KBM-7 (cell line): ENCODE measurements at regions not wholly inside any gene's neighbourhood (a gene's known extent, or its start where the extent isn't known, plus 50 kb on each side); places are given as distances from the start of the nearest gene placed in this dataset.
A peak's percentile ranks its signal among the peaks of the same experiment; 100 is the strongest.
"Not testable (repeated sequence)": the region's sequence is repeated elsewhere in the genome, so short reads cannot be mapped to it uniquely, and the experiment has no call there.

ENCODE experiments used
- DNase-seq: peaks from one replicate; pipeline ENCODE4 v3.0.0-alpha.2; 2015
- in situ Hi-C: fragments of 300-500 bp; cut with MboI; formaldehyde crosslinking; loops from 2 replicates; pipeline ENCODE4 v1.14.3; 2020; ENCODE audit warnings: low sequenced_read_pairs, low pct_unique_long_range_greater_than_20kb, mixed read lengths

GRCh38 chr1:102182603-102183260, 186.0 kb upstream of the OLFM3 start:
- no peak for DNase-seq
- in situ Hi-C loops, result no loop called here

- DNase-seq, result no peak
- in situ Hi-C loops, result no loop called here
Measured at GRCh38 chr1:102181341-102181740, 184.6 kb upstream of the OLFM3 start.

- DNase-seq, result no peak
- in situ Hi-C loops, result no loop called here
Measured at GRCh38 chr1:102178480-102178879, 181.8 kb upstream of the OLFM3 start.

- DNase-seq, result peak; percentile 11
- in situ Hi-C loops, result no loop called here
Measured at GRCh38 chr1:102174259-102174863, 177.6 kb upstream of the OLFM3 start.

- in situ Hi-C loops, result no loop called here
- no peak for DNase-seq
Measured at GRCh38 chr1:102172200-102172599, 175.5 kb upstream of the OLFM3 start.

GRCh38 chr1:102163799-102164198, 167.1 kb upstream of the OLFM3 start:
- in situ Hi-C loops, result no loop called here
- DNase-seq, result no peak

- in situ Hi-C loops, result no loop called here
Measured at GRCh38 chr1:102151242-102151641, 154.5 kb upstream of the OLFM3 start.

GRCh38 chr1:102120910-102121309, 124.2 kb upstream of the OLFM3 start:
- no peak for DNase-seq
- in situ Hi-C loops, result no loop called here

More at GRCh38 chr1:102151242-102151641, 154.5 kb upstream of the OLFM3 start:
- DNase-seq, result no peak

GRCh38 chr1:102118150-102118549, 121.4 kb upstream of the OLFM3 start:
- DNase-seq, result no peak
- in situ Hi-C loops, result no loop called here

GRCh38 chr1:102110586-102110985, 113.9 kb upstream of the OLFM3 start:
- in situ Hi-C loops, result no loop called here

GRCh38 chr1:102109493-102109892, 112.8 kb upstream of the OLFM3 start:
- in situ Hi-C loops, DNase-seq: not testable (repeated sequence)

More at GRCh38 chr1:102110586-102110985, 113.9 kb upstream of the OLFM3 start:
- no peak for DNase-seq

GRCh38 chr1:102107441-102107840, 110.7 kb upstream of the OLFM3 start:
- in situ Hi-C loops, result no loop called here
- no peak for DNase-seq

- in situ Hi-C loops, result no loop called here
- DNase-seq, result no peak
Measured at GRCh38 chr1:102105931-102106550, 109.3 kb upstream of the OLFM3 start.

- in situ Hi-C loops, result no loop called here
Measured at GRCh38 chr1:102103646-102104045, 106.9 kb upstream of the OLFM3 start.

GRCh38 chr1:102102276-102102780, 105.6 kb upstream of the OLFM3 start:
- in situ Hi-C loops, result no loop called here
- no peak for DNase-seq

More at GRCh38 chr1:102103646-102104045, 106.9 kb upstream of the OLFM3 start:
- DNase-seq, result no peak

- no peak for DNase-seq
- in situ Hi-C loops, result no loop called here
Measured at GRCh38 chr1:102100666-102101065, 103.9 kb upstream of the OLFM3 start.

GRCh38 chr1:102099916-102100315, 103.2 kb upstream of the OLFM3 start:
- in situ Hi-C loops, result no loop called here
- no peak for DNase-seq

GRCh38 chr1:102098536-102098935, 101.8 kb upstream of the OLFM3 start:
- in situ Hi-C loops, result no loop called here
- no peak for DNase-seq

- no peak for DNase-seq
- in situ Hi-C loops, result no loop called here
Measured at GRCh38 chr1:102098081-102098480, 101.4 kb upstream of the OLFM3 start.

GRCh38 chr1:102097451-102097850, 100.7 kb upstream of the OLFM3 start:
- in situ Hi-C loops, result no loop called here

More at GRCh38 chr1:102097451-102097850, 100.7 kb upstream of the OLFM3 start:
- DNase-seq, result no peak
